Panc1 (cell line): ENCODE measurements at regions not wholly inside any gene's neighbourhood (a gene's known extent, or its start where the extent isn't known, plus 50 kb on each side); places are given as distances from the start of the nearest gene placed in this dataset.

Experiments used
- ATAC-seq: fragments of 200-7000 bp; cut with Tn5 transposase; 2 replicates; pipeline ENCODE4 v1.9.1; 2020; ENCODE audit warnings: mild to moderate bottlenecking, moderate library complexity
- BruUV-seq: library from RNA; stranded (reverse); fragments of 400-500 nt; replicated peaks from 2 replicates; lab custom pipeline; 2021; lab: Mats Ljungman, UMichigan
- CTCF ChIA-PET: fragments of 300-600 bp; sonication (Branson Sonifier 250); formaldehyde crosslinking; loops from one replicate; lab custom pipeline; 2022; ENCODE audit warnings: antibody characterized with exemption; lab: Charles Lee
- POLR2A ChIA-PET: fragments of 300-600 bp; sonication (Branson Sonifier 250); formaldehyde crosslinking; loops from one replicate; lab custom pipeline; 2022; ENCODE audit warnings: antibody characterized with exemption; lab: Charles Lee
- DNase-seq: peaks from one replicate; pipeline ENCODE4 v3.0.0-alpha.2; 2010; ENCODE audit warnings: low read depth, low spot score
- H3K27ac ChIP-seq: 2 replicates; pipeline ENCODE4 v1.5.1; 2011; ENCODE audit warnings: mild to moderate bottlenecking, low read length, inconsistent platforms
- H3K27me3 ChIP-seq: fragments of 200-500 bp; sonication (Bioruptor generic); 2 replicates; pipeline ENCODE4 v1.6.0; 2014; ENCODE audit warnings: low read length, inconsistent platforms; ENCODE audit not compliant: control insufficient read depth, insufficient read depth
- H3K36me3 ChIP-seq: fragments of 200-500 bp; sonication (Bioruptor generic); 2 replicates; pipeline ENCODE4 v1.5.1; 2014; ENCODE audit warnings: inconsistent platforms, mild to moderate bottlenecking, low read length, moderate library complexity; ENCODE audit not compliant: control insufficient read depth, insufficient read depth
- H3K4me1 ChIP-seq: 2 replicates; pipeline ENCODE4 v1.5.1; 2011; ENCODE audit warnings: inconsistent platforms, mild to moderate bottlenecking, low read length, moderate library complexity; ENCODE audit not compliant: control insufficient read depth, insufficient read depth
- H3K4me3 ChIP-seq, 2 experiments: 2 replicates each; pipeline ENCODE4 v1.5.1; 2011 to 2012; ENCODE audit warnings: low read depth in 2 of 2, low read length in 2 of 2, mild to moderate bottlenecking in 2 of 2, inconsistent platforms in 1 of 2, moderate library complexity in 1 of 2
- H3K9me3 ChIP-seq: fragments of 200-500 bp; sonication (Bioruptor generic); 2 replicates; pipeline ENCODE4 v1.5.1; 2014; ENCODE audit warnings: low read depth, mild to moderate bottlenecking, inconsistent platforms, low read length, moderate library complexity; ENCODE audit not compliant: control insufficient read depth, insufficient read depth
- POLR2AphosphoS5 ChIP-seq: IDR thresholded peaks from 2 replicates; pipeline ENCODE4 v1.6.1; 2012; ENCODE audit warnings: mild to moderate bottlenecking, low read depth, low read length, moderate library complexity
- SIN3A ChIP-seq: IDR thresholded peaks from 2 replicates; pipeline ENCODE4 v1.6.1; 2012; ENCODE audit warnings: low read depth, mild to moderate bottlenecking, low read length, moderate library complexity, borderline replicate concordance; ENCODE audit not compliant: insufficient read depth
- TCF7L2 ChIP-seq: IDR thresholded peaks from 2 replicates; pipeline ENCODE4 v1.6.1; 2011; ENCODE audit warnings: mild to moderate bottlenecking, low read depth, low read length, inconsistent platforms
- in situ Hi-C: cut with HindIII; loops from 2 replicates; pipeline ENCODE4 v1.10.0; 2016; ENCODE audit warnings: low sequenced_read_pairs, low pct_unique_long_range_greater_than_20kb
- intact Hi-C: fragments of 100-400 bp; cut with micrococcal nuclease; formaldehyde crosslinking; loops from one replicate; pipeline ENCODE4 v1.10.0; 2022; ENCODE audit not compliant: unreplicated experiment
- TF ChIP-seq, protein P1 (sequence below), 2 experiments: IDR thresholded peaks; 2 replicates each; pipeline ENCODE4 v1.6.1; 2011 to 2012; ENCODE audit warnings: low read depth in 2 of 2, control low read depth in 1 of 2, low read length in 1 of 2, mild to moderate bottlenecking in 1 of 2, moderate library complexity in 1 of 2; ENCODE audit not compliant: insufficient read depth in 1 of 2
- TF ChIP-seq, protein P2 (sequence below): fragments of 450-650 bp; IDR thresholded peaks from 2 replicates; pipeline ENCODE4 v1.5.1; 2017; ENCODE audit warnings: mild to moderate bottlenecking

DNA sequence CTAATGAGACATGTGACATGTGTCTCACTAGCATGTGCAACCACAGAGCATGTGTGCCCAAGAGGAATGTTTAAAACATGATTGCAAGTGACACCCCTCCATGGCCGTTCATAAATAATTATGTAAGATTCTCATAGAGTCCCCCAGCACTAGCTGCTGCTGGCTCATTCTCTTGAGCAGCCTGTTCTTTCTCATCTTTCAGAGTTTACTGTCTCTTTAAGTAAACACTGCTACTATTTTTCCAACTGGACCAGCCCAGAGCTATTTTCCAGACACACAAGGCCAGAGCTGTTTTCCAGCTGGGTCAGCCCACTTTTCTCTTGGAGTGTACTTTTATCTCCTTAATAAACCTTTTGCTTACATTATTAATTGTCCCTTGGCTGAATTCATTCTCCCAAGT lies 326.8 kb upstream of the DLGAP1 start:
- TF ChIP-seq TCF7L2, result no peak
- TF ChIP-seq, protein P1, sequence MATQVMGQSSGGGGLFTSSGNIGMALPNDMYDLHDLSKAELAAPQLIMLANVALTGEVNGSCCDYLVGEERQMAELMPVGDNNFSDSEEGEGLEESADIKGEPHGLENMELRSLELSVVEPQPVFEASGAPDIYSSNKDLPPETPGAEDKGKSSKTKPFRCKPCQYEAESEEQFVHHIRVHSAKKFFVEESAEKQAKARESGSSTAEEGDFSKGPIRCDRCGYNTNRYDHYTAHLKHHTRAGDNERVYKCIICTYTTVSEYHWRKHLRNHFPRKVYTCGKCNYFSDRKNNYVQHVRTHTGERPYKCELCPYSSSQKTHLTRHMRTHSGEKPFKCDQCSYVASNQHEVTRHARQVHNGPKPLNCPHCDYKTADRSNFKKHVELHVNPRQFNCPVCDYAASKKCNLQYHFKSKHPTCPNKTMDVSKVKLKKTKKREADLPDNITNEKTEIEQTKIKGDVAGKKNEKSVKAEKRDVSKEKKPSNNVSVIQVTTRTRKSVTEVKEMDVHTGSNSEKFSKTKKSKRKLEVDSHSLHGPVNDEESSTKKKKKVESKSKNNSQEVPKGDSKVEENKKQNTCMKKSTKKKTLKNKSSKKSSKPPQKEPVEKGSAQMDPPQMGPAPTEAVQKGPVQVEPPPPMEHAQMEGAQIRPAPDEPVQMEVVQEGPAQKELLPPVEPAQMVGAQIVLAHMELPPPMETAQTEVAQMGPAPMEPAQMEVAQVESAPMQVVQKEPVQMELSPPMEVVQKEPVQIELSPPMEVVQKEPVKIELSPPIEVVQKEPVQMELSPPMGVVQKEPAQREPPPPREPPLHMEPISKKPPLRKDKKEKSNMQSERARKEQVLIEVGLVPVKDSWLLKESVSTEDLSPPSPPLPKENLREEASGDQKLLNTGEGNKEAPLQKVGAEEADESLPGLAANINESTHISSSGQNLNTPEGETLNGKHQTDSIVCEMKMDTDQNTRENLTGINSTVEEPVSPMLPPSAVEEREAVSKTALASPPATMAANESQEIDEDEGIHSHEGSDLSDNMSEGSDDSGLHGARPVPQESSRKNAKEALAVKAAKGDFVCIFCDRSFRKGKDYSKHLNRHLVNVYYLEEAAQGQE (IDR thresholded peaks at IDR 0.05; ENCODE audit: insufficient read depth in 1 of 2, low read depth in 2 of 2, low read length in 1 of 2), result no peak
- TF ChIP-seq, protein P2, sequence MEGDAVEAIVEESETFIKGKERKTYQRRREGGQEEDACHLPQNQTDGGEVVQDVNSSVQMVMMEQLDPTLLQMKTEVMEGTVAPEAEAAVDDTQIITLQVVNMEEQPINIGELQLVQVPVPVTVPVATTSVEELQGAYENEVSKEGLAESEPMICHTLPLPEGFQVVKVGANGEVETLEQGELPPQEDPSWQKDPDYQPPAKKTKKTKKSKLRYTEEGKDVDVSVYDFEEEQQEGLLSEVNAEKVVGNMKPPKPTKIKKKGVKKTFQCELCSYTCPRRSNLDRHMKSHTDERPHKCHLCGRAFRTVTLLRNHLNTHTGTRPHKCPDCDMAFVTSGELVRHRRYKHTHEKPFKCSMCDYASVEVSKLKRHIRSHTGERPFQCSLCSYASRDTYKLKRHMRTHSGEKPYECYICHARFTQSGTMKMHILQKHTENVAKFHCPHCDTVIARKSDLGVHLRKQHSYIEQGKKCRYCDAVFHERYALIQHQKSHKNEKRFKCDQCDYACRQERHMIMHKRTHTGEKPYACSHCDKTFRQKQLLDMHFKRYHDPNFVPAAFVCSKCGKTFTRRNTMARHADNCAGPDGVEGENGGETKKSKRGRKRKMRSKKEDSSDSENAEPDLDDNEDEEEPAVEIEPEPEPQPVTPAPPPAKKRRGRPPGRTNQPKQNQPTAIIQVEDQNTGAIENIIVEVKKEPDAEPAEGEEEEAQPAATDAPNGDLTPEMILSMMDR, result no peak
- no peak for TF ChIP-seq POLR2AphosphoS5
- TF ChIP-seq SIN3A, result no peak

DNA sequence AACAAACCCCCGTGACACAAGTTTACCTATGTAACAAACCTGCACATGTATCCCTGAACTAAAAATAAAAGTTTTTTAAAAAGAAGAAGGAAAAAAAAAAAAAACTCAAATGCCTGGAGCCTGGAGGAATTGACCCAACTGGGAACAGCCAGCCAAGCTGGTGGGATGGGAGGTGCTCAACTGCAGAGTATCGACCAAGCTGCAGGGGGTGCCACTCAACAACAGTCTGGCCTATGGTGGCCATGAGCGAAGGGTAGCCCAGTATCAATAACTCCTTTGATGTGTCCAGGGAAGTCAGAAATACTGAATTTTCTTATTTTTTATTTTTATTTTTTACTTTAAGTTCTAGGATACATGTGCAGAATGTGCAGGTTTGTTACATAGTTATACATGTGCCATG lies 310.3 kb upstream of the DLGAP1 start:
- H3K27me3 ChIP-seq, result no peaks in the 10 kb centered on the region
- no peaks in the 10 kb centered on the region for H3K4me1 ChIP-seq
- POLR2A ChIA-PET, result no interaction called here
- H3K36me3 ChIP-seq, result no peaks in the 10 kb centered on the region
- H3K4me3 ChIP-seq, result no peak overlapping the region
- no peaks in the 10 kb centered on the region for H3K9me3 ChIP-seq
- ATAC-seq, result no peak
- no peak overlapping the region for H3K27ac ChIP-seq
- CTCF ChIA-PET, result no interaction called here
- intact Hi-C loops (no loop called here), in situ Hi-C loops (no loop called here)
- BruUV-seq, result no TSS peak
- no peak for DNase-seq
- no peak for TF ChIP-seq TCF7L2
- no peak for TF ChIP-seq POLR2AphosphoS5
- no peak for TF ChIP-seq SIN3A
- TF ChIP-seq, protein P1 (IDR thresholded peaks at IDR 0.05; ENCODE audit: insufficient read depth in 1 of 2, low read depth in 2 of 2, low read length in 1 of 2), result no peak
- TF ChIP-seq, protein P2, result no peak

More for the DNA sequence above, 326.8 kb upstream of the DLGAP1 start:
- intact Hi-C loops (no loop called here), in situ Hi-C loops (no loop called here)
- Histone ChIP-seq H3K4me1 (no peaks in the 10 kb centered on the region), H3K27me3 (no peaks in the 10 kb centered on the region), H3K27ac (no peak overlapping the region), H3K4me3 (no peak overlapping the region), H3K36me3 (no peaks in the 10 kb centered on the region), H3K9me3 (no peaks in the 10 kb centered on the region)
- BruUV-seq, result no TSS peak
- DNase-seq, result no peak
- ChIA-PET CTCF (no interaction called here), POLR2A (no interaction called here)
- no peak for ATAC-seq
